IPS-15b (cell line): ENCODE measurements at regions not wholly inside any gene's neighbourhood (a gene's known extent, or its start where the extent isn't known, plus 50 kb on each side); places are given as distances from the start of the nearest gene placed in this dataset.

ENCODE experiments used
- H3K27me3 ChIP-seq: one replicate; pipeline ENCODE4 v1.6.1; 2013; ENCODE audit warnings: low read length; ENCODE audit not compliant: control insufficient read depth, insufficient read depth
- H3K36me3 ChIP-seq: one replicate; pipeline ENCODE4 v1.6.1; 2013; ENCODE audit warnings: low read length; ENCODE audit not compliant: control insufficient read depth, insufficient read depth
- H3K4me1 ChIP-seq: one replicate; pipeline ENCODE4 v1.6.1; 2013; ENCODE audit warnings: mild to moderate bottlenecking, low read length; ENCODE audit not compliant: control insufficient read depth, insufficient read depth
- H3K4me3 ChIP-seq: one replicate; pipeline ENCODE4 v1.5.1; 2013; ENCODE audit warnings: low read depth, low read length
- H3K9ac ChIP-seq: one replicate; pipeline ENCODE4 v1.6.1; 2013; ENCODE audit warnings: low read depth, mild to moderate bottlenecking, low read length
- H3K9me3 ChIP-seq: one replicate; pipeline ENCODE4 v1.6.1; 2013; ENCODE audit warnings: mild to moderate bottlenecking, low read length; ENCODE audit not compliant: control insufficient read depth, insufficient read depth

GRCh38 chr18:42190643-42191042 lies 235.6 kb downstream of the PIK3C3 start:
- H3K4me3 ChIP-seq, result no peak overlapping the region

GRCh38 chr18:42192251-42193248 lies 237.5 kb downstream of the PIK3C3 start:
- H3K4me3 ChIP-seq, result no peak overlapping the region
- no peak overlapping the region for H3K9ac ChIP-seq
- no peaks in the 10 kb centered on the region for H3K36me3 ChIP-seq
- H3K27me3 ChIP-seq, result no peaks in the 10 kb centered on the region
- H3K9me3 ChIP-seq, result no peaks in the 10 kb centered on the region
- H3K4me1 ChIP-seq, result no peaks in the 10 kb centered on the region

More at GRCh38 chr18:42190643-42191042, 235.6 kb downstream of the PIK3C3 start:
- H3K36me3 ChIP-seq, result no peaks in the 10 kb centered on the region
- no peaks in the 10 kb centered on the region for H3K9me3 ChIP-seq
- no peaks in the 10 kb centered on the region for H3K27me3 ChIP-seq
- H3K9ac ChIP-seq, result no peak overlapping the region
- H3K4me1 ChIP-seq, result no peaks in the 10 kb centered on the region

GRCh38 chr18:42196651-42197050 lies 241.6 kb downstream of the PIK3C3 start:
- H3K9me3 ChIP-seq, result no peaks in the 10 kb centered on the region
- H3K4me3 ChIP-seq, result no peak overlapping the region
- H3K9ac ChIP-seq, result no peak overlapping the region
- H3K4me1 ChIP-seq, result no peaks in the 10 kb centered on the region
- no peaks in the 10 kb centered on the region for H3K36me3 ChIP-seq
- no peaks in the 10 kb centered on the region for H3K27me3 ChIP-seq

- Histone ChIP-seq H3K27me3 (no peaks in the 10 kb centered on the region), H3K36me3 (no peaks in the 10 kb centered on the region), H3K4me3 (no peak overlapping the region), H3K9me3 (no peaks in the 10 kb centered on the region), H3K4me1 (no peaks in the 10 kb centered on the region), H3K9ac (no peak overlapping the region)
Observed at GRCh38 chr18:42201137-42201536, 246.1 kb downstream of the PIK3C3 start.

GRCh38 chr18:42211201-42211600 lies 256.2 kb downstream of the PIK3C3 start:
- Histone ChIP-seq H3K27me3 (no peaks in the 10 kb centered on the region), H3K9ac (no peak overlapping the region), H3K36me3 (no peaks in the 10 kb centered on the region), H3K9me3 (no peaks in the 10 kb centered on the region), H3K4me1 (no peaks in the 10 kb centered on the region), H3K4me3 (no peak overlapping the region)

- Histone ChIP-seq H3K9ac (no peak overlapping the region), H3K27me3 (no peaks in the 10 kb centered on the region), H3K4me3 (no peak overlapping the region), H3K36me3 (no peaks in the 10 kb centered on the region), H3K4me1 (no peaks in the 10 kb centered on the region), H3K9me3 (no peaks in the 10 kb centered on the region)
Observed at GRCh38 chr18:42222557-42222956, 267.5 kb downstream of the PIK3C3 start.

- H3K9ac ChIP-seq, result no peak overlapping the region
- H3K4me3 ChIP-seq, result no peak overlapping the region
- H3K4me1 ChIP-seq, result no peaks in the 10 kb centered on the region
- no peaks in the 10 kb centered on the region for H3K9me3 ChIP-seq
- H3K27me3 ChIP-seq, result no peaks in the 10 kb centered on the region
- H3K36me3 ChIP-seq, result no peaks in the 10 kb centered on the region
Observed at GRCh38 chr18:42228581-42228980, 273.5 kb downstream of the PIK3C3 start.

DNA sequence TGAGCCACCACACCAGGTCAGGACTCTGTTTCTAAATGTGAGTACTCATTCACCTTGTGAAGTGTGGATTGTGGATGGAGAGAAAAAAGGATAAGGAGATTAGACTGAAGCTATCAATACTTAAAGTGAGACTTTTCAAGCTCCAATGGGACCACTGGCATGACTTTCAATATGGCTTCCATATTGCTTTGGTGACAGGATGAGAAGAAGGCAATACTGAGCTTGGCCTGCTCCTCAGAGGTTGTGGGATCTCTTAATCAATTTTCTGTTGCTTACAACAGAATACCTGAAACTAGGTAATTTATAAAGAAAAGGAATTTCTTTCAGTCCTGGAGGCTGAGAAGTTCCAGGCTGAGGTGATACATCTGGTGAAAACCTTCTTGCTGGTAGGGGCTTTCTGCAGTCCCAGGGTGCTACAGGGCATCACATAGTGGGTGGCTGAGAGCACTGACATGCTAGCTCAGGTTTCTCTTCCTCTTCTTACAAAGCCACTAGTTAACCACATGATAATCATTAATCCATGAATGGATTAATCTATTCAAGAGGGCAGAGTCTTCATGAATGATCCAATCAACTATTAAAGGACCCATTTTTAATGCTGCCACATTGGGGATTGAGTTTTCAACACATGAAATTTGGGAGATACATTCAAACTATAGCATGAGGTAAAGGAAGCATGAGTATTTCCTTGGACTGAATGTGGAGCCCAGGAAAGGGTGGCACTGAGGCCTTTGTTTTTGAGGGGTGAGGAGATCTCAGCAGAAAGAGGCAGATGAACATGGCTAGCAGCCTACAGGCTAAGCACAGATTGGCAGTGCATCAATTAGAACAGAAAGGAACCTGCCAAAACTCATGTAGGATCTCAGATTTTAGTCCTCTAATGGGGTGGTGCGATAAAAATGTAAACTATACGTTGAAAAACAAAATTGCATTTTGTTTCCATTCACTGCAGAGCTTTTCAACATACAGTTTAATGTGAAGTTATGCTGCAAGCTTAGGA lies 274.5 kb downstream of the PIK3C3 start:
- Histone ChIP-seq H3K9ac (no peak overlapping the region), H3K4me1 (no peaks in the 10 kb centered on the region), H3K9me3 (no peaks in the 10 kb centered on the region), H3K36me3 (no peaks in the 10 kb centered on the region), H3K4me3 (no peak overlapping the region), H3K27me3 (no peaks in the 10 kb centered on the region)

GRCh38 chr18:42230636-42231035 lies 275.6 kb downstream of the PIK3C3 start:
- no peak overlapping the region for H3K4me3 ChIP-seq
- no peaks in the 10 kb centered on the region for H3K4me1 ChIP-seq
- no peaks in the 10 kb centered on the region for H3K27me3 ChIP-seq
- H3K9ac ChIP-seq, result no peak overlapping the region
- H3K9me3 ChIP-seq, result no peaks in the 10 kb centered on the region
- no peaks in the 10 kb centered on the region for H3K36me3 ChIP-seq

DNA sequence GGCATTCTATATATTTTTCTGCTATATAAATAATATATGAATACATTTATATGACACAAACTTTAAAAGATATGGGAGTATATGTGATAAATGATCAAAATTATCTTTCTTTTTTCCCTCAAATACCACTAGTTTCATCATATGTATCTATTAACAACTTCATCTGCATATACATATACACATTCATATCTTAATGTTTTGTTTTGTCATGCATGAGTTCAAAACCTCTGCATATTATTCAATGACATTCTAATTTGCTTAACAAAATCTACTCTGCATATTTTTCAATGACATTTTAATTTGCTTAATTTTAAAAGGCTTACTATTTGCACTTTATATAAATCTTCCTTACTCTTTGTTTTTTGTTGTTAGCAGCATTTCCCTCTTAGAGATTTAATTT lies 276.2 kb downstream of the PIK3C3 start:
- Histone ChIP-seq H3K36me3 (no peaks in the 10 kb centered on the region), H3K27me3 (no peaks in the 10 kb centered on the region), H3K4me1 (no peaks in the 10 kb centered on the region), H3K9me3 (no peaks in the 10 kb centered on the region), H3K4me3 (no peak overlapping the region), H3K9ac (no peak overlapping the region)

DNA sequence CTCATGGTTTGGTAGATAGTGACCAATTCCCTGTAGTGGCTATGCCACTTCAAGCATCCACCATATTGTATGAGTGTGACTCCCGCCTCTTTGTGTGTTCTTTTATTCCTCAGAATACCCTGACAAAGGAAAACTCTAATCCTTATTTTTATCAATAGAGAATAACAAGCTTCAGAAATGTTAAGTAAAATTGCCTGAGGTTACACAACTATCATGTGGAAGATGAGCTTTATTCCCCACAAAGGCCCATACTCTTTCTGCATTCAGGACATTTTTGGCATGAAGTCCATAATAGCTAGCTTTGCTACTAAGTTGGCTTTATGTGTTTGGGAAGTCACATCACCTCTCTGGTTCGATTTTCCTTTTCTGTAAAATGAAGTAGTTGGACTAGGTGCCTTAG lies 276.8 kb downstream of the PIK3C3 start:
- no peaks in the 10 kb centered on the region for H3K4me1 ChIP-seq
- no peaks in the 10 kb centered on the region for H3K9me3 ChIP-seq
- H3K27me3 ChIP-seq, result no peaks in the 10 kb centered on the region
- no peak overlapping the region for H3K4me3 ChIP-seq
- H3K36me3 ChIP-seq, result no peaks in the 10 kb centered on the region
- H3K9ac ChIP-seq, result no peak overlapping the region
